H7 (cell line): ENCODE measurements at regions not wholly inside any gene's neighbourhood (a gene's known extent, or its start where the extent isn't known, plus 50 kb on each side); places are given as distances from the start of the nearest gene placed in this dataset.

Experiments used
- DNase-seq: peaks from one replicate; pipeline ENCODE4 v3.0.0; 2012
- H3K27me3 ChIP-seq: 2 replicates; pipeline ENCODE4 v1.6.0; 2011; ENCODE audit warnings: mild to moderate bottlenecking, low read length; ENCODE audit not compliant: control insufficient read depth, insufficient read depth
- H3K36me3 ChIP-seq: replicated peaks from 2 replicates; pipeline ENCODE4 v1.5.1; 2011; ENCODE audit warnings: low read length; ENCODE audit not compliant: control insufficient read depth, insufficient read depth
- H3K4me3 ChIP-seq: 2 replicates; pipeline ENCODE4 v1.5.1; 2011; ENCODE audit warnings: low read depth, mild to moderate bottlenecking, control low read depth, low read length, moderate library complexity; ENCODE audit not compliant: insufficient read depth

DNA sequence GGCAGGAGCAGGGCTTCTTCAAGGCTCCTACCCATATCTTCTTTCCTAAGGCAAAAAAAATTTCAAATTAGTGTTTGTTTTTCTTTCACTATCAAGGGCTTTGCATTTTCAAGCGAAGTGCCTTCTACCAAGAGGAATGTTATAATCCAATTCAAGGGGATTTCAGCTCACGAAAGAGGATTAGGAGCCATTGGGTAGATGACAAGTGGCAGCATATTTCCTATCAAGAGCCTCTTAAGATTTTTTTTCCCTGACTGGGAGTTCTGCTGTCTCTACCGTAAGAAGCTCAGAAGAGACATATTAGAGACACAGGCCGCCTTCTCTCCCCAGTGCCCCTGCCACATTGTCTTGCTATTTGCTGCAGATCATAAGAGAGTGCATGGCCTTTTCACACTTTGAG lies 55.9 kb upstream of the BMAL1 start:
- no peaks in the 10 kb centered on the region for H3K36me3 ChIP-seq
- no peak for DNase-seq
- H3K27me3 ChIP-seq: no peaks in the 10 kb centered on the region; the same call in 1 of the 2 replicates
- H3K4me3 ChIP-seq: no peak overlapping the region

DNA sequence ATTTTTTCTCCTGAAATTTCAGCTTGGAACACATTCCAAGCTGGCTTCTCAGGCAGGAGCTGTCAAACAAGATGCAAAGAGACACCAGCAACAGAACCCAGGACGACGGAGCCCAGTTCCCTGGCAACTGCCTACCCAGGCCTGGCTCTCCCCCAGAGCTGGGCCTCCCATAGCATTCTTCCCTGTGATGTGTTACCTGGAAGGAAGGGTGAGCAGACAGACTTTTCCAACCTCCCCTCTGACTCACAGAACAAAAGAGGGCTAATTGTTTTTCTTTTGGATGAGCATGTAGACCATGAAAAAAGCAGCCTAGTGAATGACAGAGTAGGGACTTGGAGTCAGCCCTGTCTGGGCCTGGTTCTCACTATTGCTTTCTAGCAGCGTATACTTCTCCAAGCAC lies 55.3 kb upstream of the BMAL1 start:
- no peak overlapping the region for H3K4me3 ChIP-seq
- no peak for DNase-seq
- no peaks in the 10 kb centered on the region; the same call in 1 of the 2 replicates for H3K27me3 ChIP-seq
- H3K36me3 ChIP-seq: no peaks in the 10 kb centered on the region

DNA sequence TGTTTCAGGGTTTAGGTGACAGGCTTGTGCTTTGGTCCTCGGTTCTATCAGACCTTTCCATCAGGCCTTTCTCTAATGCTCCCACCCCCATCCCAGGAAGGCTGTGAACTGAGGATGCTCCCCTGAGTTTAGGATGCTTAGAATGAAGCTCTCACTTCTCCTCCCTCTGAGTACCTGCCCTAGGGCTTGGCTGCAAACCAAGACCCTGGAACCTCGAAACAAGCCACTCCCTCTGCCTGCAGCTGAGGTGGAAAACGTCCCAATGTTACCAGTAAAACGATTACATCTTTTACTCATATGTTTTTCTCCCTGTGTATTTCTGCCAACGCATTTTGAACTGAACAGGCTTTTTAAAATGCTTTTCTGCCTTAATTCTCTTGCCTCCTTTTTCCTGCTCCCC lies 54.5 kb upstream of the BMAL1 start:
- Histone ChIP-seq H3K4me3 (no peak overlapping the region), H3K36me3 (no peaks in the 10 kb centered on the region), H3K27me3 (no peaks in the 10 kb centered on the region; the same call in 1 of the 2 replicates)
- no peak for DNase-seq

DNA sequence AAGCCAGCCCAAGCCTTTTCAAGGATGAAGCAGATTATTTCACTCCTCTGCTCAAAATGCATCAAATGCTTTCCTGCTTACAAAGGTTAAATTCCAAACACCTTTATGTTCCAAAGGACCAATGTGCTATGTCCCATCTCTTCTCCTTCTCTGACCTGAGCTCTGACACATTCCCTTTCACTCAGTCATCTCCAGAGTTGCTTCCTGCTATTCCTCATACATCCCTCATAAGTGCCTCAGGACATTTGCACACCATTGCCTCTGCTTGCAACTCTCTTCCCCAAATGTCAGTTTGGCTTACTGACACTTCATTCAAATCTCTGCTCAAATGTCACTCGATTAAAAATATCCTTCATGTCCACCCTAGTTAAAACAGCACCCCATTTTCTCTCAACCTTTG lies 53.3 kb upstream of the BMAL1 start:
- no peak for DNase-seq
- H3K4me3 ChIP-seq: no peak overlapping the region
- H3K27me3 ChIP-seq: no peaks in the 10 kb centered on the region; the same call in 1 of the 2 replicates
- H3K36me3 ChIP-seq: no peaks in the 10 kb centered on the region

DNA sequence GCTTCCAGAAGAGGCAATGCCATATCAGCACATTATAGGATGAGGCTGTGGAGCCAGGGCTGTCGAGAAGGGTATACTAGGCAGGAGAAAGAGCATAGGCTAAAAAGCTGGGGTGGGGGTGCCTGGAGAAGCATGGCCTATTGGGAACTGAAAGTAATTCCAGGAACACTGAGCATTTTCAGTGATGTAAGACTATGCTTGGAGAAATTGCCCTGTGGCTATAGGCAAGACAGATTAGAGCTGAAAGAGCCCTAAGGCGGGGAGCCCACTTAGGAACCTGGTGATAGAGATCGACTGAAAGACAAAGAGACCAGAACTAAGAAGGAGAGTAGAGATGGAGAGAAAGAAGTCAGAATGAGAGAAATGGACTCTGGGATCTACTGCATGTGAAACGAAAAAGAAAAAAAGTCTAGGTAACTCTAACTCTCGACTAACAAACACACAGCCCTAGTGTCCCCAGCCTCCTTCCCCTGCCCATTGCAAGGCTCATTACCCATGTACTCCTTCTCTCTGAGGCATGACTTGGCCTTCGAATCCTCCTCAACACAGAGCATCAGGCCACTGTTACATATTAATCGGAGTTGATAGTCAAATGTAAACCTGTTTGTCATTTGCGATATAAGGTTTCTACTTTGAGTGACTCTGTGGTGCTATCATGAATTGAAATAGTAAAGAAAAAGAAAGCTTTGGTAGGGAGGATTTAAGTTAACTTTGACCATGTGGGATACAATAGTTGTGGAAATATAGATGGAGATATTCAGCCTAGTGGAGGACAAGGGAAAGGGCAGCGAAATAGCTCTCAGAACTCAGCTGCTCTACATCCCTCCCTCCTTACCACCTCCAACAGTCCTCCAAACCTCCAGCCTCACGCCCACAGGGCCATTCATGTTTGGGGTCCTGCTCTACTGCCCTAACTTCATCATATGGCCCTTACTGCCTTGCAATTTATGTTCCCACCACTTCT lies 52.3 kb upstream of the BMAL1 start:
- no peaks in the 10 kb centered on the region for H3K36me3 ChIP-seq
- H3K27me3 ChIP-seq: no peaks in the 10 kb centered on the region; the same call in 1 of the 2 replicates
- H3K4me3 ChIP-seq: no peak overlapping the region
- DNase-seq: no peak

DNA sequence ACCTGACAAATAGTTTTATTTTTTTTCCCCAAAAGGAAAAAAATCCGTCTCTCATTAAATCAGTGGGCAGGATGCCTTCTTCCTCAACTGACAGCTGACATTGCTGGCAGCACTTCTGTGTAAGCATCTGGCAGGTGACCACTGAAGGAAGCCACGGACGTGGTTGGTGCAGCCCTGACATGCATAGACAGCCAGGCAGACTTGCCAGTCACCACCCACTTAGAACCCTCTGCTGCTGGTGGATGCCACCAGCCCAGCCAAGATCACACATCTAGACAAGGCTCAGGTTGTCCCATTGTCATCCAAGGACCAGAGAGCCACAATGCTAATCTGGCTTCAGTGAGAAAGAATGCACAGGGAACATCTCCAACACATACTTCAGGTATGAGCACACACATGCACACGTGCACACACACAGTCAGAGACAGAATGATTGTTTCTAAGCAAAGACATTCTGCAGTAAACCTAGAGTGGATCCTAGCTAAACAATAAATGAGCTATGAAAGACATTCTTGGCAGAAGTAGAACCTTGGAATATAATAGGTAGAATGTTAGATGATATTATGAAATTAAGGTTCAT lies 49.8 kb upstream of the BMAL1 start:
- Histone ChIP-seq H3K27me3 (no peaks in the 10 kb centered on the region; the same call in 1 of the 2 replicates), H3K4me3 (no peak overlapping the region), H3K36me3 (no peaks in the 10 kb centered on the region)
- no peak for DNase-seq
